Stimulated activated CD8-positive, alpha-beta memory T cell treated with anti-CD3 and anti-CD28 coated beads, Interleukin-4, amount 100 ng/mL, for 48 hours (primary cell): ENCODE measurements at regions not wholly inside any gene's neighbourhood (a gene's known extent, or its start where the extent isn't known, plus 50 kb on each side); places are given as distances from the start of the nearest gene placed in this dataset.

Experiments
- DNase-seq: peaks from one replicate; pipeline ENCODE4 v3.0.0-alpha.2; 2020

GRCh38 chr4:124594945-124595344 is 117.6 kb downstream of the ANKRD50 start:
- DNase-seq = no peak

GRCh38 chr4:124596816-124597215 is 115.7 kb downstream of the ANKRD50 start:
- DNase-seq = no peak

- no peak for DNase-seq
These were observed 102.3 kb downstream of the ANKRD50 start for GRCh38 chr4:124610211-124610610.
